ENCODE measurements at regions not wholly inside any gene's neighbourhood (a gene's known extent, or its start where the extent isn't known, plus 50 kb on each side); places are given as distances from the start of the nearest gene placed in this dataset.
"Not testable (repeated sequence)": the region's sequence is repeated elsewhere in the genome, so short reads cannot be mapped to it uniquely, and the experiment has no call there.

DNA sequence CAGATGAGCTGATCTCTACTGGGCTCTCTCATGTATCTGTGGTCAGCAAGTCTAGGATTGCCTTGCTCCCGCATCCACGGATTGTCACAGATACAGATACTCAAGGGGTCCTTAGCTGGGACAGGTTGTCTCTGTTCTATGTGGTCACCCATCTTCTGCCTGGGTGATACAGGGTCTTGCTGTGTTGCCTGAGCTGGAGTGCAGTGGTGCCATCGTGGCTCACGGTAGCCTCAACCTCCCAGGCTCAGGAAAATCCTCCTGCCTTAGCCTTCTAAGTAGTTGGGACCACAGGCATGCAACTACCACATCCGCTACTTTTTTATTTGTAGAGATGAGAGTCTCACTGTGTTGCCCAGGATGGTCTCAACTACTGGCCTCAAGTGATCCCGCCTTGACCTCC is 72.5 kb upstream of the ZNF217 start:
- no peak for DNase-seq (ENCODE audit: low read depth)

DNA sequence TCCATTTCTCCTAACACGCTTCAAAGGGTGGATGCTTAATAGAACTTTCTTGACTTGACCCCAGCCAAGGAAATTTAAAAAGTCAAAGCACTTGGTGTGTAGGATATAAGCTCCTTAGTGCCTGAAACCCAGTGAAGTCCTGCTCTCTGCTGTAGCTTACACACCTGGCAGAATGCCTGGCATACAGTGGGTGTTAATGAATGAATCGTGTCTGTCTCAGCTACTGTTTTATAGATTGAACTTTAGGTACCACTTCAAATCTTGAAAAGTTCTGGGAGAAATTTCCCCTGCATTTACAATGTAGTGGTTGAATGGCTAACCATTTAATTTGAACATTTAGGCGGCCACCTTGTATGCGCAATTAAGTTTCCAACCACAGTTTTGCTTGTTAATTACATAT is 70.5 kb upstream of the ZNF217 start:
- DNase-seq (ENCODE audit: low read depth): no peak

DNA sequence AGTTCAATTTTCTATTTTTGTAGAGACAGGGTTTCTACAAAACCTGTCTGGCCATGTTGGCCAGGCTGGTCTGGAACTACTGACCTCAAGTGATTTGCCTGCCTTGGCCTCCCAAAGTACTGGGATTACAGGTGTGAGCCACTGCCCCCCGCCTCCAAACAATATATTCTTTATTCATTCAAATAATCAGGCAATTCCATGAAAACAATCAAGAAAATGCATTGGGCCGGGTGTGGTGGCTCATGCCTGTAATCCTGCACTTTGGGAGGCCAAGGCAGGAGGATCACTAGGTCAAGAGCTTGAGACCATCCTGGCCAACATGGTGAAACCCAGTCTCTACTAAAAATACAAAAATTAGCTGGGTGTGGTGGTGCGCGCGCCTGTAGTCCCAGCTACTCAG is 69.9 kb upstream of the ZNF217 start:
- not testable (repeated sequence) for DNase-seq (ENCODE audit: low read depth)

DNA sequence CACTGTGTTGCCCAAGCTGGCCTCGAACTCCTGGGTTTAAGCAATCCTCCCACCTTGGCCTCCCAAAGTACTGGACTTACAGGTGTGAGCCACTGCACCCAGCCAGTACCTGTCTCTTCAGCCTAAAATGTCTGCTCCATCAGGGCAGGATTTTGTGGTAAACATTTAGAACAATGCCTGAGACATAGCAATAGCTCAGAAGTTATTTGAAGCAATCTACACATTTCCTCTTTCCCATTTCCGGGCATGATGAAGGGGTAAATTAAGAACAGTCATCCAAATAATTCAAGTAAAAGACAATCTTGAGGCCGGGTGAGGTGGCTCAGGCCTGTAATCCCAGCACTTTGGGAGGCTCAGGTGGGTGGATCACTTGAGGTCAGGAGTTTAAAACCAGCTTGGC is 69.0 kb upstream of the ZNF217 start:
- DNase-seq (ENCODE audit: low read depth): no peak

DNA sequence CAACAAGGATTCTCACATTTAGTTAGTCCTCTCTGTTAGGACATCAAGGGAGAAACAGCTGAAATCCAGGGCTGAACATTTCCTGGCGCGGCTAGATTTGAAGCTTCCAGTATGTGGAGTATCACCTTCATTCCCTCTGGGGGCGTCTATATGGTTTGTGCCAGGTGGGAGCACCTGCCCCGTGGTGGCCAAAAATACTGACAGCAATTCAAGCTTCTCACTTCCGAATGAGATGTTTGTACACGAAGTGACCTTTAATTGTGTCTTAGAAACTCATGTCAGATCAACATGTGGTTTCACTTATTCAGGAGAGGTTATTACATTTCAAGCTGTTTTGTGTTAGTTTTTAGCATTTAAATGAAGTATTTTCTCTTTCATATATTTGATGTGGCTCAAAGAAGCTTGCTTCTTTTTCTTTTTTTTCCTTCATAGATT is 67.3 kb upstream of the ZNF217 start:
- DNase-seq (ENCODE audit: low read depth): no peak

DNA sequence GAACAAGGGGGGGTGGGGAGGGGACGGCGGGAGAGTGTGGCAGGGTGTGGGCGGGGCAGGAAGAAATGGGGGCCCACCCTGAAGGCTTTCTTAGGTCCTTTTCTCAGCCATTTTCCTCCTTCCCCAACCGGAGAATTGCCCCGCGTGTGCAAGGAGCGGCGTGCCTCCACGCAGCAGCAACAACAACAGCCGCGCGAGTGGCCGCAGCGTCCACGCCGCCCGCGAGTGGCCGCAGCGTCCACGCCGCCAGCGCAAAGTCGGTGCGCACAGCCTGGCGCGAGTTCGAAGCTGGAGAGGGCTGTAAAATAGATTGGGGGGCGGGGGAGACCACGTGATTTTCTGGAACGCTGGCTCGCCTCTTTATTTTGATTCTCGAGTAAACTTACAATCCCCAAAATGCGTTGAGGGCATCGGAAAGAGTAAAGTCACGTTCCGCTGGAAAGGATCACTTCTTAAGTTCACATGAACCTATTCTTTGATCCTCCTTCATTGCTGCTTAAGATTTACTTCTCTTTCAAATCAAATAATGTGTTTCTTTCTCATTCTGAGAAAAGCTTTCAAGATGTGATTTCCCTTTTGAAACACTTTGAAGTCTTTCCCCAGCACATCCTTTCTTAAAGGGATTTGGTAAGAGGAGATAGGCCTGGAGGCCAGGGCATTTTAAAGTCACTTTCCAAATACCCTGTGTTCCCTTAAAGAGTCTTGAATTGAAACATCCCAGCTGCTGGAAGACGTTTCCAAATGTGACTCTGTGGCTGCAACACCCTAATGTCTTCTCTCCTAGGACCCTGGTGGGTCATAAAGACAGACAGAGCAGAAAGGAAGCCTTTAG is 66.7 kb upstream of the ZNF217 start:
- no peak for DNase-seq (ENCODE audit: low read depth)

DNA sequence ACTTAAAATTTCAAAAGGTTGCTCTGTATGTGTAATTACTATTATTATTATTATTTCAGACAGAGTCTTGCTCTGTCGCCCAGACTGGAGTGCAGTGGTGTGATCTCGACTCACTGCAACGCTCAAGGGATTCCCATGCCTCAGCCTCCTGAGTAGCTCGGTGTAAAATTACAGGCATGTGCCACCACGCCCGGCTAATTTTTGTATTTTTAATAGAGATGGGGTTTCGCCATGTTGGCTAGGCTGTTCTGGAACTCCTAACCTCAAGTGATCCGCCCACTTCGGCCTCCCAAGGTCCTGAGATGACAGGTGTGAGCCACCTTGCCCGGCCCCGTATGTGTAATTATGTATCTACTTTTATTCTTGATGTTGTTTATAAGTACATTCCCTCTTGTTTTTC is 65.3 kb upstream of the ZNF217 start:
- DNase-seq (ENCODE audit: low read depth): no peak

DNA sequence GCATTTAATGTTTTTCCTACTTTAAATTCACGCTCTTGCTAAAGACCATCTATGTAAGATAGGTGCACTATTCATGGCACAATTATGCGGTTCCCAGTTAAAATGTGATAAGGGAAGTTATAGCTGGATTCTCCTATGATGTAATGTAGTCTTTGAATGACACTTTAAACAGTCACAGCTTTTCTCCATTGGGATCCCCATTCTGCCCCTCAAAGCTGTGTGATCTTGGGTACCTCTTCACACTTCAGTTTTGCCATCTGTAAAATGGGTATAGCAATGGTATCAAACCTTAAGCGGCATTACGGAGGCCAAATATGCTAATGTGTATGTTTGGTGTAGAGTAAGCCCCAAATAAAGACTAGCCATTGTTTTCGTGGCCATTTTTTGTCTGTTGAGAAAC is 64.7 kb upstream of the ZNF217 start:
- DNase-seq (ENCODE audit: low read depth): no peak

DNA sequence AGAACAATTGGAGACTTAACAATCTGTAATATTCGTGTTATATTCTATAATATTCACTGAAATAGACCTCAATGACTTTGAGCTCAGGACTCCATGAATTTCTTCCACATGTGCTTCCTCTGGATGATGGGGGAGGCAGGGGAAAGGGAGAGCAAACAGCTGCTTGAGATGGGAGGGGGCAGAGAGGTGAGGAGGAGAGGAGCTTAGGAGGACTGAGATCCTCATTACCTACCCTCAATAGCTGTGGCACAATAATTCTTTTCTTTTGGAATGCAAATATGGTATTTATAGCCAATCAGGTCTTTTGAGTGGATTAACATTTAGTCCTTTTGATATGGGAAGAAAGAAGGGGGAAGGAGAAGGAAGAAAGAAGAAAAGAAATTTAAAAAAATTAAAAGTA is 64.1 kb upstream of the ZNF217 start:
- DNase-seq (ENCODE audit: low read depth): no peak

DNA sequence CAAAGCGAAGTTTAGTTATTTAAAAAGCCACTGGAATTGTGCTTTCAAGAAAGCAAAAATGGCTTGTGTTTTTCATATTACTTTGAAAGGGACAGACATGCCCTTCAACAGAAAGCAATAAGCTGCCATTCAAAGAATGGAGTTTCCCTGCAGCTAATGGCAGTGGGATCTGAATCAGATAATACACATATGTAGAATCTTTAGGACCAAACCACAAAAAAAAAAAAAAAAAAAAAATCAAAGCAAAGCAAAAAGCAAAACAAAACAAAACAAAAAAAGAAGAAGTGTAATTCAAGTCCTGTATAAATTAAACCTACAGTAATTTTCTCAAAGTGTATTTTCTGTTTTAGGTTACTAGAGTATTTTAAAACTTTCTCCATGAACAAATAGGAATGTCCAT is 63.6 kb upstream of the ZNF217 start:
- DNase-seq (ENCODE audit: low read depth): no peak

DNA sequence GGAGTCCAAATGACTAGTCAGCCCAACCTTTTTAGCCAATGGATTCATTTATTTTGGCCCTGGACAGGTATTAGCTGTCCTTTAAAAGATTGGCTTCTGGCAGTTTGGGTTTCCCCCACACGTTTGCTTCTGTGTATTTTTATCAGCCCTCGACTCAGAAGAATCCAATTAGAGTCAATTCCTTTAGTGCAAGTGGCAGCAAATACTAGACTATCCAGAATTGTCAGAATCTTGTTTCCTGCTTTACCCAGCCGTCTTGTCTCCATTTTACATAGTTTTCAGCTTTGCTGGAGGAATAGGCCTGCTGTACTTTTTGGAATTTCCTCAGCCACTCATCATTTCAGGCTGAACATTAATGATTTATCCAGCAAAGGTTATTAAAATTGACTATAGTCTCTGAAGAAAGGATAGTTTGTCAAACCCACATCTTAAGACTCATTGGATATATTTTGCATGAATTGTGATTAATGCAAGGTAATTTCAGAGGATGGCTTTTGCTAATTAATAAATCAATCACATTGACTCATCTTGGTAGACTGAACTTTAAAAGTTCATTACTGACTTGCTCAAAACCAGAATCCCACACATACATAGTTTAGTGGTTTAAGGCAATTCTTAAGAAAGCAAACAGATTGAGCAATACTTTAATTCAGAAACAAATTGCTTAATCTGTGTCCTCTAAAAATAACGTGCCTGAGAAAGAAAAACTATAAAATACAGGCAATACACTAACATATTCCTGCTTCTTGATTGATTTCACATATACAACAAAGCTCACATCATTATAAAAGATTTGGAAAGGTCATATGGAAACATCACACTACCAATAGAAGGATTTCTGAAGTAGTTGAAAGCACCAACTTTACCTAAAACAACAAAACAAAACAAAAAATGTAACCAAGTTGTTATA is 62.9 kb upstream of the ZNF217 start:
- peak; percentile 66 for DNase-seq (ENCODE audit: low read depth)

DNA sequence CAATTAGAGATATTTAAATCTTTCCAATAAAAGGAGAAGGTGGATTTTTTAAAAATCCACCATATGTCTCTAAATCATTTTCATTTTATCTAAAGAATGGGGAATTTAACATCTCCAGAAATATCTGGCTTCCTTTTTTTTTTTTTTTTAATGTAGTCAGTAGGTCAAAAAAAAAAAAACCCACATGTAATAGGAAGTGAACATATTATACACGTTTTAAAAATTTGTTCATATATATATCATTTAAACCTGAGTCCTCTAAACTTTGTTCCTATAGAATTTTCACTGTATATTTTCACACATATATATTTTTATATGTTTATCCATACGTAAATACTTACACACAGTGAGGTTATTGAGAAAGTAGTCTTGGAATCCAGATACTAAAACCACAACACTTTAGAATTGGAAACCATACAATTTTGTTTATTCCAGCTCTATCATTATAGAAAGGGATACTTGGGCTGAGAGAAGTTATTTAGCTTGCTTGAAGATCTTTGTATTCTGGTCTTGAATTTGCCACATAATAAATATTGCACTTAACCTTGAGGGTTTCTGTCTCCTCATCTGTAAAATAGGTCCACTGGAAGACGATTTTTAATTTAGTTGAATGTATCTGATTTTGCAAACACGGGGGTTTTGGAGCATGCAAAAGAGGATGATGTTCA is 62.1 kb upstream of the ZNF217 start:
- DNase-seq (ENCODE audit: low read depth): no peak

DNA sequence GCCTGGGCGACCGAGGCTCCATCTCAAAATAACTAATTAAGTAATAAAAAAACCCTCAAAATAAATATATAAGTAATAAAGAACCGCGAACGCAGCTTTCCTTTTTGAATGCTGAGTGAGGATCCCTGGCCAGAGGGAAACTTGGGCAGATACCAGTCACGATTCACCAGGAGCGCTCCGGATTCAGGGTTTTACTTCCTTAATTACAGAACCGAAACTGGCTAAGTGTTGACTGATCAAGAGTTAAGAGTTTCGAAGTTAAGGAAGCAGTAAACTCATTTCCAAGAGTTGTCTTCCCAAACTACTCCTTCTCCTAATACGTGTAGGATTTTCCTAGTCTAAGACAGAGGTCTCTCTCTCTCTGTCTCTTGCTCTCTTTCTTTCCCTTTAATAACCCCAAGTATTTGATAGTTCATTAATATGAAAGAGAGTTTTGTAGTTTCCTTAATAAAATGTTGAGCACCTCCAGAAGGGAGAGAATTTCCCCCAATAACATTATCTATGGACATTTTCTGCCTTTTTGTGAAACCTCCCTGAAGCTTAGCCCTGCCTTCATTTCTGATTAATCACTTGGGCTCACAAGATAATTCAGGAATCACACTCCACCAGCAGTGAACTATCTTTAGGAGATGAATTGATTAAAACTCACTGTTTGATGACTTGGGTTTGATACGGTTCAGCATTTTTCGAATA is 61.4 kb upstream of the ZNF217 start:
- DNase-seq (ENCODE audit: low read depth): no peak

DNA sequence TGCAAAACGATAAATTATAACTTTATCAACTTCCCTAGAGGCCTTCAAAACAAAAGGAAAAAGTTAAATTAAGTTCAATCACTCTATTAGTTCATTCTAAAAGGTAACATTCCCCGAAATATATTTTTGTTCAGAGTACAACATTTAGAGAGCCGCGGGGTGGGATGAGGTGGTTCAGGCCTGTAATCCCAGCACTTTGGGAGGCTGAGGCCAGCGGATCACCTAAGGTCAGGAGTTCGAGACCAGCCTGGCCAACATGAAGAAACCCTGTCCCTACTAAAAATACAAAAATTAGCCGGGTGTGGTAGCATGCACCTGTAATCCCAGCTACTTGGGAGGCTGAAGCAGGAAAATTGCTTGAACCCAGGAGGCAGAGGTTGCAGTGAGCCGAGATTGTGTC is 60.9 kb upstream of the ZNF217 start:
- not testable (repeated sequence) for DNase-seq (ENCODE audit: low read depth)

DNA sequence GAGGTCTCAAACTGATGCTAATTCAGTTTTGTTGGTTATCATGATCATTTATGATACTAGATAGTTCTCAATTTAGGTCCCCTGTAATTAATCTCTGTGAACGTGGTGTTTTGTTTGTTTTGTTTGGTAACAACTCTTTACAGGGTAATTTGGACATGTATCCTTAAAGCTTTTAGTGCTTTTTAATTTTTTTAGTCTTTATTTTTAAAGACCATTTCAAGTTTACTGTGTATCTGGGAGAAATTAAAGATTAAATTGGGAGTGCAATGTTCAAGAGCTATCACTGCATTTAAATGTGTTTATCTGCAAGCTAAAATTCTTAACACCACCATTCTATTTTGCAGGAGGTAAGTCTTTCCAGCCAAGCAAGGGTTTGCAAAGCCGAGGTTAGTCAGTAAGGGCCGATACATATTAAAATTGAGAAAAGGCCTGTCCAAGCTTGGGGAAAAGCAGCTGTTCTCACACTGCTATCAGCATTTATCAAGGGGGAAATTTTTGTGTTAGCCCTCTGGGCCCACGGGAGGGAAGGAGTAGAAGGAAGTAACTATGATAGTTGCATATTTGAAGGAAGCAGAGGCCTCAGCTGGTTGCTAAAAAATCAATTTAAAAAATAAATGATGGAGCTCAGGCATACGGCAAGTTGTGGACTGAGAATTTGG is 59.3 kb upstream of the ZNF217 start:
- no peak for DNase-seq (ENCODE audit: low read depth)

DNA sequence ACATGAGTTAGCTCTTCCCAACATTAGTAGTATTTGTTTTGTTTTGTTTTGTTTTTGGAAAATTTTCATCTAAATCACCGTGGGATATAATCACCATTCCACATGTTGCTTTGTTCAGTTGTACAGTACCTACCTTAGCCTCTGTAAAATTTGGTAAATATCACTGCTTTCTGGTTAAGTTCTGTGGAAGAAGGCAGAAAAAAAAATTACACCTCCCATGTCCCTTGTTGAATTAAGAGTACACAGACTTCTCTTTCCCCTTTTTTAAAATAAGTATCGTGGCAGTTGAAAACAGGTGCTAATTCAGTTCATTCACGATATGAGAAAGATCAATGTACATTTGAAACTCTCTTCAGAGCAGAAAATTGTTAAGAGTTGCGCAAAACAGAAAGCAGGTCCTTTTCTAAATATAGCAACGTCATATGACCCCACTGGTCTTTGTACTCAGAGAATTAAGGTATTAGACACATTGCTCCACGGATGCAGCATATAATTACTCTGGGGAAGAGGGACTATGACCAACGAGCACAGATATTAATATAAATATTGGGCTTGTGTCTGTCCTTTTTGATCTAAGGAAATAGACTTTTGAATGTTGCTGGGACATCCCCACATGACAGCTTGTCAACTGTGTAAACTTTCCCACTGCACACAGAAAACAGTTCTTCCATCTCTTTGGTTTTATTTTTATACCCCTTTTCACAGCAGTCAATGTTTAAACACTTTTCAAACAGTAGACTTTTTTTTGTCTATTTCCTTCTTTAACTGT is 58.6 kb upstream of the ZNF217 start:
- no peak for DNase-seq (ENCODE audit: low read depth)

DNA sequence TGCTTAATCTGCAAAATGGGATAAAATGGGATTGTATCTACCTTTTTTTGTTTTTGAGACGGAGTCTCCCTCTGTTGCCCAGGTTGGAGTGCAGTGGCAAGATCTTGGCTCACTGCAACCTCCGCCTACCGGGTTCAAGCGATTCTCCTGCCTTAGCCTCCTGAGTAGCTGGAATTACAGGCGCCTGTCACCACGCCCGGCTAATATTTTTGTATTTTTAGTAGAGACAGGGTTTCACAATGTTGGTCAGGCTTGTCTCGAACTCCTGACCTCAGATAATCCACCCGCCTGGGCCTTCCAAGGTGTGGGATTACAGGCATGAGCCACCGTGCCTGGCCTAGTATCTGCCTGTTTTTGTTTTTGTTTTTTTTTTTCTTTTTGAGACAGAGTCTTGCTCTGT is 55.9 kb upstream of the ZNF217 start:
- not testable (repeated sequence) for DNase-seq (ENCODE audit: low read depth)

DNA sequence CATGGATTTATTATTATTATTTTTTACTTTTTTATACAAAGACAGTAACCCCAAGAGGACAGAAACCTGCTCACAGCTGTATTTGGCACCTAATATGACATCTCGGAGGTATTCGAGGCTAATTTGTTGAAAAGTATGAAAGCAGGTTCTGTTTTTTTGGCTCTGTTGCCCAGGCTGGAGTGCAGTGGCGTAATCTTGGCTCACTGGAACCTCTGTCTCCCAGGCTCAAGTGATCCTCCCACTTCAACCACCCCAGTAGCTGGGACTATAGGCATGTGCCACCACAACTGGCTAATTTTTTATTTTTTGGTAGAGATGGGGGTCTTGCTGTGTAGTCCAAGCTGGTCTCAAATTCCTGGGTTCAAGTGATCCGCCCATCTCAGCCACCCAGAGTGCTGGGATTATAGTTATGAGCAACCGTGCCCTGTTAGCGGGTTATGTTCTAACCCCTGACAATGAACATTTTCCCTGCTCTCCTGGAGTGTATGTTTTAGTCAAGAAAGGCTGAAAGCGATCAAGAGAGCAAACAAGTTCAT is 53.7 kb upstream of the ZNF217 start:
- no peak for DNase-seq (ENCODE audit: low read depth)

DNA sequence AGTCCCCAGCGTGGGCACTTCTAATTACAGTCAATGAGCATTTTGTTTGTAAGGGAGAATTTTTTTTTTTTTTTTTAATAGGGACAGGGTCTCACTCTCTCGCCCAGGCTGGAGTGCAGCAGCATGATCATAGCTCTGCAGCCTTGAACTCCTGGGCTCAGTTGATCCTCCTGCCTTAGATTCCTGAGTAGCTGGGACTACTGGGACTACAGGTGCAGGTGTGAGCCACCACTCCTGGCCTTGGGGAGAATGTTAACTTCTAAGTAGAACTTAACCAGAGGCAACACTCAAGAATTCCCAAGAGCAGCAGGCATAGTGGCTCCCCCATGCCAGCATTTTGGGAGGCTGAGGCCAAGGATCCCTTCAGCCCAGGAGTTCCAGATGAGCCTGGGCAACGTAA is 52.9 kb upstream of the ZNF217 start:
- DNase-seq (ENCODE audit: low read depth): no peak

DNA sequence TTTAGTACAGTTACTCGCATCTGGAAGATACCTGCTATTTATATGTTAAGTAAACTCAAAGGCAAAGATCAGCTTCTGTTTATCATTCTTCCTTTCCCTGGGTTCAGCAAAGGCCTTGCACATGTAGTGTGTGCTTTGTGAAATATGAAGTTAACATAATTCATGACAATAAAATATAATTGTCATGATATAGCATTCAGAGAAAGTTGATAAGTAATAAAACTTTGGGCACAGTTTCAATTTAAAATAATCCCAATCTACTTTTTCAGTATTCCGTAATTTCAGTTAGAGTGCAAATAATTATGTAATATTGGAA is 51.9 kb upstream of the ZNF217 start:
- DNase-seq (ENCODE audit: low read depth): no peak

DNA sequence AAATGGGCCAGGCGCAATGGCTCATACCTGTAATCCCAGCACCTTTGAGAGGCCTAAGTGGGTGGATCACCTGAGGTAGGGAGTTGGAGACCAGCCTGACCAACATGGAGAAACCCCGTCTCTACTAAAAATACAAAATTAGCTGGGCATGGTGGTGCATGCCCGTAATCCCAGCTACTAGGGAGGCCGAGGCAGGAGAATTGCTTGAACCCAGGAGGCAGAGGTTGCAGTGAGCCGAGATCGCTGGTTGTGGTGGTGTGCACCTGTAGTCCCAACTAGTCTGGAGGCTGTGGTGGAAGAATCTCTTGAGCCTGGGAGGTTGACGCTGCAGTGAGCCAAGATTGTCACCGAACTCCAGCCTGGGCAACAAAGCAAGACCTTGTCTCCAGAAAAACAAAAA is 50.5 kb upstream of the ZNF217 start:
- DNase-seq (ENCODE audit: low read depth): not testable (repeated sequence)

Measured in GM04504 (cell line).